Breast epithelium (tissue), 3 donors: ENCODE measurements at regions not wholly inside any gene's neighbourhood (a gene's known extent, or its start where the extent isn't known, plus 50 kb on each side); places are given as distances from the start of the nearest gene placed in this dataset.

ENCODE experiments used
- CTCF ChIP-seq, 3 donors: fragments of 450-650 bp; IDR thresholded peaks; one replicate each; pipeline ENCODE4 v1.5.1; 2016 to 2017; ENCODE audit warnings: antibody characterized with exemption in 3 of 3, mild to moderate bottlenecking in 3 of 3, moderate library complexity in 3 of 3
- POLR2AphosphoS5 ChIP-seq, 3 donors: sonication (generic); formaldehyde crosslinking; IDR thresholded peaks; one replicate each; pipeline ENCODE4 v1.6.1; 2017; ENCODE audit warnings: antibody characterized with exemption in 3 of 3

- TF ChIP-seq CTCF (IDR thresholded peaks at IDR 0.05) = no peak
- no peak for TF ChIP-seq POLR2AphosphoS5 (IDR thresholded peaks at IDR 0.05)
Measured at GRCh38 chr15:29570121-29570947, 251.9 kb downstream of the TJP1 start.
